Activated CD4-positive, alpha-beta T cell treated with anti-CD3 and anti-CD28 coated beads for 48 hours (primary cell): ENCODE measurements at regions not wholly inside any gene's neighbourhood (a gene's known extent, or its start where the extent isn't known, plus 50 kb on each side); places are given as distances from the start of the nearest gene placed in this dataset.
"Not testable (repeated sequence)": the region's sequence is repeated elsewhere in the genome, so short reads cannot be mapped to it uniquely, and the experiment has no call there.

Experiments used
- DNase-seq: peaks from one replicate; pipeline ENCODE4 v3.0.0-alpha.2; 2020

DNA sequence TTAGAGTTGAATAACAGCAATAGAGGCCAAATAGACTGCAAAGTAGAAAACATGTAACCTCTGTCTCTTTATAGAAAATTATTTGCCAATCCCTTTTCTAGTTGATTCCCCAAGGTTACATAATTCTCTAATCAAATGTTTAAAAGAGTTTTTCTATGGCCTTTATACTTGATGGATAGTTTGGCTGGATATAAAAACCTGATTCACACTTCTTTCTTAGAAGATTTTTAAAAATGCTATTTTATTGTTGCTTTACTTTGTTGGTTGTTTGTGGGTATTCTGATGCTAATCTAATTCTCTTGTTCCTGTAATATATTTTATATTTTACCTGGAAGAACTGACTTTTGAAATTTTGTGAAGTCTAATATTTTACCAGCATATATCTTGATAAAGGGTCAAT, 331.1 kb upstream of the MTPN start:
- no peak for DNase-seq

DNA sequence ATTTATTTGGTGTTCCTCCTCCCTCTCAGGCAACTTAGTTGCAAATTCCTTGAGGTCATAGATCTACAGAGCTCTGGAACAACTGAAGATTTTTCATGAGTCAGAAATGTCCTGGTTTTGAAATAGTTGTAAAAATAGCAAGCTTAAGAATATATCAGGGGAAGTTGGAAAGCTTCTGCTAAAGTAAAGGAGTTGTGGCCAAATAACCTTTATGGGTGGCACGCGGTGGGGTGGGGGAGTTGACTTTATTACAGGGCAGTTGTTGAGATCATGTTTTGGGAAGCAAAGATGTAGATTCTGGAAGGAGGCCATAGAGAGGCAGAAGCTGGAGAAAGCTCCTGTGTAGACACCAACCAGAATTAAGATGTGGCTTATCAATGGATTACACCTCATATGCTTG, 326.0 kb upstream of the MTPN start:
- DNase-seq, result no peak

DNA sequence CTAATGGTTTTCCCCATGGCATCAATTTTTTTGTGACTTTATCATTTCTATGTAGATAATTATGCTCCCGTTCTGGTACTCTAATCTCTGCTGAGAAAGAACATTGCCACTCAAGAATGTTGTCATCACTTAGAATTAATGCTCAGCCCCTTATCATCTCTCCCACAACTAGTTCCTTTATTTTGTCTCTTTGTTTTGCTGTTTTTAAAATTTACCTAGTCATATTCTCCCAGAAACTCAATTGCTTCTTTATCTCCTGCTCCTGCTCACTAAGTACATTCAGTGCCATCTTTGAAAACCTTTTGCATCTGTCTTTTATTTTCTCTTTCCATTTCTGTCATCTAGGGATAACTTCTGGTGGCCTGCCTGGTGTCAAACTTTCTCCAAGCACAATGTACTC, 324.9 kb upstream of the MTPN start:
- no peak for DNase-seq

DNA sequence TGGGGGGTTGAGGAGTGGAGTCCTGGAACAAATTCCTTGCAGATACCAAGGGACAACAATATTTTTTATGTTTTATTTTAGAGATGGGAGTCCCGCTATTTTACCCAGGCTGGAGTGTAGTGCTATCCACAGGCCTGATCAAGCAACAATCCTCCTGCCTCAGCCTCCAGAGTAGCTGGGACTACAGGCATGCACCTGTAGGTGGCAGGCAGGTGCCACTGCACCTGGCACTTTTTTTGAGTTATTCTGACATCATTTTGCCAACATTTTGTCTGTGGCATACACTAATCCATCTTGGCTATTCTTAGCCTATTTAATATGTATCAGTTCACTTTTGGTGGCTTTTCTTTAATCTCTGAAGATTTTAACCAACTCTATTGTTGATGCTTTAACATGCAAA, 317.8 kb upstream of the MTPN start:
- DNase-seq, result no peak

DNA sequence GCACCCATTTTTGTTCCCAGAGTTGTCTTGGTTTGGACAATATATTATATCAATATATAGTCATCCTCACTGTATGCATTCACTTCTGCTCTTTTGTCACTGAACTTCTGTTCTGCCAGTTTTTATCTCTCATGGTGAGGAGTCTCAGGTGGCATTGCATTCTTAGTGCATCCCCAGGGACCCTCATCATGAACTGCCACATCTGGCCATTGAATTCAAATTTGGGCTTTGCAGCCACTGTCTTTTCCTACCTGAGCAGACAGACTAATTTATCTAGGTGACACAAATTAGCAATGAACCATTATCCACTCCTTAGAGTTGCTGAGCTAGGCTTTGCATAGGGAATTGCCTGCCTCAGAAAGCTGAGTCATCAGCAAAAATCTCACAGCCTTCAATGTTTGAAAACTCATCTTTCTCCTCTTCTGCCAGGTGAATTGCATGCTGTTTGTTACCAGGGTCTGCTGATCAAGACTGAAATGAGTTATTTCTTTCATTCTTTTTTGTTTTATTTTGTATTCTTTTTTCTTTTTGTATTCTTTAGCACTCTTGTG, 316.8 kb upstream of the MTPN start:
- no peak for DNase-seq

DNA sequence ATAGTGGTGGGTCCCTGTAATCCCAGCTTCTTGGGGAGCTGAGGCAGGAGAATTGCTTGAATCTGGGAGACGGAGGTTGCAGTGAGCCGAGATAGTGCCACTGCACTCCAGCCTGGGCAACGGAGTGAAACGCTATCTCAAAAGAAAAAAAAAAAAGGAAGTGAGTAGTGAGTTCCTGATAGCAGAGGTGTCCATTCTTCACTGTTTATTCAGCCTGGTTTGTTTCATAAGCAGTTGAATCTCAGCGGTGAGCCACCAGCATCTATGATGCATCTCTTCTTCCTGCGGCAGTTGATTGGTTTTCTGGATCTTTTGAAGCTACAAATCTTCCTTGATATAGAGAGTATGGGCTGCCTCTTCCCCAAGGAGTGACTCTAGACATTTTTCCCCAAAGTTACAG, 316.1 kb upstream of the MTPN start:
- no peak for DNase-seq

DNA sequence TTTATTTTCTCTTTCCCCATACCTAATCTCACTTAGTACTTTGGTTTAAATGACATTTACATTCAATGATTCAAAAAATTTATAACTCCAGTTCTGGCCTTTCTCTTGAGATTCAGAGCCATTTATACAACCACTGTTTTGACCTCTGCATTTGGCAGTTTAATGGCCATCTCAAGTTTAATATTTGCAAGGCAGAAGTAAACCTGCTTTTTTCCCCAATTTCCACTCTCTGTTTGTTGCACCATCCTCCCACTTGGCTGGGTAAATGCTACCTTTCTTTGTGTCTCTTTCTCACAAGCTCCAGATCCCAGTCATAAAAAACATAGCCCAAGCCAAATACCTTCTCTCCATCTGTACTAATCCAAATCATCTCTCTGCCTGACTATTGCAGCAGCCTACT, 315.2 kb upstream of the MTPN start:
- DNase-seq, result no peak

DNA sequence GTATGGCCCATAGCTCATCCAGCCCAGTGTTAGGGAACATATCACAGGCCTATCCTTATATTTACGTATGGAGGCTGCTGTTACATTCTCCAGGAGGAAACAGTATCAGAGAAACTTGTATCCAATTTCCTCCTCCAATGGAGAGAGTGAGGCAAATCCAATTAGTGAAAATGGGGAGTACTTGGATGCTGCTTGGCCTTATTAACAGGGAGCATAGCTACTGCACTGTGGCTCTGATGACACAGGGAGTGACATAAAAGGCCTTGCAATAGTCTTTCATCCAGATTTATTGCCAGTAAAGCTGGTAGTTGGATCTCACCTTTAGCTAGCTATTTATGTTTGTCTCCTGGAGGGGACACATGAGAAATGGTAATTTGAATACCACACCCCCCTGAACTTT, 313.2 kb upstream of the MTPN start:
- DNase-seq, result no peak

DNA sequence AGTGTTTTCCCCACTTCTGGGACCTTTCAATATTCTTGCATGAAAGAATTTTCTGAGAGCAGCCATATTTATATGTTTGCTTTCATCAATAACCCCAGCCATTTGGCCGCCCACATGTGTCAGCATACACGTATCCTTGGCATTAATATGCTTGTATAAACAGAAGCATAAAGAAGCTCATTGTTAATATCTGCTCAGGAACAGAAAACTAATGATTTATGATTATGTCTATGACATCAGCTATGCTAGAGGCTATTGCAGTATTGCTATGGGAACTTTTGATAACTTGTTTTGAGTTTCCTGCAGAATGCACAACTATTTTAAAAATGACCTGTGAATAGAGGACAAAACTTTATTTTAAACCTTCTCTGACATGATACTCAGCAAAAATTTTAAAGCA, 300.9 kb upstream of the MTPN start:
- no peak for DNase-seq

DNA sequence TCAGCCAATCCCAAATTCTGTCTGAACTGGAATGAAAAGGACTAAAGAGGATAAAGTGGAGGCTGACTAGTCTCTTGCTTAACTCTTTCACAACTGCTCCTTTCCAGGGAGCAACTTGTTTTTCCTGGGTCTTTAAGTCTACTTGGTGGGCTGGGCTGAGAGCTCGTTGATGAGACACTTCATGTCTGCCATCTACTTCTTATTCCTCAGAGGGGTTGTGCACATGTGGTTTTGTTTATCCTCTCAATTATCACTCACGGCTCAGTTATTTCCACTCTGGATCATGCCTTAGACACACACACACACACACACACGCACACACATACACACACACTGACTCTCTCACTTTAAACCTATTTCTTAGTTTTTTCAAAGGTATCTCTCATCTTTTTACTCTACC, 298.6 kb upstream of the MTPN start:
- DNase-seq, result no peak

DNA sequence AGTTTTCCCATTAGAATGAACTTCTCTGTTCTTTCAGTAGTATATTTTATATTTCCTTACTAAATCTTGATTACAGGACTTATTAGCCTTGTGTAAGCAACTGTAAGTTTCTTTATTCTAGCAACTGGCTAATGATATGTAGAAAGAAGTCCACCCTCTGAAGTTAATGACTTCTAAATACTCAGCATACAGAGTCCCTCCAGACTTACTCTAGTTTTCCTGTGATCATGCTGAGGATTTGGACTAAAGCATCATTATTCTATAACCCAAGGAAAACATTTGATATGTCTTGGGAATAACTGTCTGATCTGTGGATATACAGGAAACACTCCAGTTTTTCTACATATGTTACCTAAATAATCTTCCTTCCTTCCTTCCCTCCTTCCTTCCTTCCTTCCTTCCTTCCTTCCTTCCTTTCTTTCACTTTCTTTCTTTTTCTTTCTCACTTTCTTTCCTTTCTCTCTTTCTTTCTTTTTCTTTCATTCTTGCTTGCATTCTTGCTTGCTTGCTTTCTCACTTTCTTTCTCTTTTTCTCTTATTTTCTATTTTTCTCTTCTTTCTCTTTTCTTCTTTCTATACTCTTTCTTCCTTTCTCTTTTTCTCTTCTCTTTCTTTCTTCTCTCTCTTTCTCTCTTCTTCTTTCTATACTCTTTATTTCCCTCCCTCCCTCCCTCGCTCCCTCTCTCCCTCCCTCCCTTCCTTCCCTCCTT, 297.6 kb upstream of the MTPN start:
- DNase-seq, result no peak

DNA sequence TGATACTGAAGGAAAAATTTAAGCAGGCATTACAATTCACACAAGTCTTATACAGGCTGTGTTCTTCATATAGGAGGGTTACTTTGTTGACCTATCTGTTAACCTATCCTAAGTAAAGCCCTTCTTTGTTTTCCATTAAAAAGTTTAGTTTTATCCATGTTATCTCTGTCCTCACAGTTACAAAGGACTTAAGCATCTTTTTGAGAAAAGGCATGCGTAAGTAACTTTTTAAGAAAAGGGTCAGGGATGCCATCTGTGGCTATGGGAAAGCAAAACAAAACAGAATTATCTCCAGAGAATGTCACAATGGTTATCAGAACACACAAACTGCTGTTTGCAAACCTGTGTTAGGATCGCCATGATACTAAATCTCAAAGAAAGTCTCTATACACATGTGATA, 295.8 kb upstream of the MTPN start:
- no peak for DNase-seq

DNA sequence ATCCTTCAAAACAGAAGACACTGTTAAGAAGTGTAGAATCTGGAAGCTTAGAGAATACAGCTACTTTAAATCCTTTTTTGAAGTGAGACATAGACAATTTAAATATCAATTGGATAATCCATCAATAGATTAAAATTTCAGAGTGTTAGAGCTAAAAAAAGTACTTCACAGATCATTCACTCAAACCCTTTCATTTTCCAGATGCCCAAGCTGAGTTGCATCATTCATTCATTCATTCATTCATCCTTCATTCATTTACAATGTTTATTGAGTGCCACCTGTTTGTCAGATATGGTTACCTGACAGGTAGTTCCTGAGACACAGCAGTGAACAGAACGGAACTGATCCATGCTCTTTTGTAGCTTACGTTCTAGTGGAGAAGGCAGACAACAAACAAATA, 290.7 kb upstream of the MTPN start:
- no peak for DNase-seq

DNA sequence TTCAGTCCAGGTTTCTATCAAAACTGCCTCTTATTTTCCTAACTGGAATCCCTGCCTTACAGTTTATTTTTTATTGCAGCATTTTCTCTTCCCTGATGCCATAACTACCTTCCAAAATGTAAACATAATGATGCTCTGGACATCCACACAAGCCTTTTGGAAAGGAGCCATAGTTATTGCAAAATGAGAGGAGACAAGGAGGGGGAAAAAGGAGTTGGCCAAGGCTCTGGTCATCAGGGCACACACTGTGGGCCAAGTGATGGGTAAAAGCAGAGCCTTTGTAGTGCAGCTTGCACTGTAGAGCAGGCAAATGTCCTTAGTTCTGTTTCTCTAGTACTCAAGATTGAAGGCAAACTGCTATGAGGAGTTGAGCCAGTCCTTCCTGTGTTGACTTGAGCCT, 289.3 kb upstream of the MTPN start:
- no peak for DNase-seq

DNA sequence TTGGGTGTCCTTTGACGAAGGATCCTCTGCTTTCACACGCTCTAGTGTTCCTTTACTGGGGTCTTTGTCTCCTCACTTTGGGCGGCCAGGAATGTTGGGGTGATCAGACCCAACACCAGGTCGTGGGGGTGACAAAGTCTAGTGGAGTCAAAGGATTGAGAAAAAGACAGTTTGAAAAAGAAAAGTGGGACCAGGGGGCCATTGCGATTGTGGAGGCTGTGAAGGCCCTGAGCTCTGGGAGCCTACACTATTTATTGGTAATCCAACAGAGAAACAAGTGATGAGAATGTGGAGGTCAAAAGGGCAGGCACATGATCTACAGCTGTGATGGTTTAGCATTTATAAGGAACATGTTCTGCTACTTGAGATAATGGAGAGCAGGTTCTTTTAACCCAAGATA, 287.1 kb upstream of the MTPN start:
- not testable (repeated sequence) for DNase-seq

DNA sequence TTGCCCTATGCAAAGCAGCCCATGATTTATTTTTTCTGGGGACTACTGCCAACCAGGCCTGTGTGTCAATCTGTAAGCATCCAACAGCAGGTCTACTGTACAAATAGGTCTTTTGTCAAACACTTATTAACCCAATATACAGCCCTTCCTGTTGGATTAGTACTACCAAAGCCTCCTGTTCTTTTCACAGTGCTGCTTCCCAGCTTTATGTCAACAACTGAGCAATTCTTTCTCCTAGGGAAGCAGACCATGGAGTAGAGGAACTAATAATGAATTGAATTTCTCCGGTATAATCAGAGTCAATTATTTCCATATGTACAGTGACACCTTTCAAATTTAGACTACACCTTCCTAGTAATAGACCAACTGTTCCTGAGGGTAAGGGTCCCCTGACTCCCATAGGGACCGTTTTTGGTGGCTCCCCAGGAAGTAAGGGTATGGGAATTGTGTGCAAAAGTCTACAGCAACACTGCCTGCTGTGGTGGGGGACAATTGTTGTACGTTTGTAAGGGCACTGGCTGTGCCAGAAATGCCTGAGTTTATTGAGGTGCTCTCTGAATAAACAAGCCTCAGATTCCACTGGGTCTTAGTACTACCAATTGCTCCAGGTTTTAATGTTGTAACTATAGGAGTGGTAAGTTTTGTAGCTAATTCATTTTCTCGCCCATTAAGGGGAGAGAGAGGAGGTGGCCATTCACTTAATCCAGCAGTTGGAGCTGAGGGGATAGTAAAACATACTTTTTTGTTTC, 286.1 kb upstream of the MTPN start:
- not testable (repeated sequence) for DNase-seq

DNA sequence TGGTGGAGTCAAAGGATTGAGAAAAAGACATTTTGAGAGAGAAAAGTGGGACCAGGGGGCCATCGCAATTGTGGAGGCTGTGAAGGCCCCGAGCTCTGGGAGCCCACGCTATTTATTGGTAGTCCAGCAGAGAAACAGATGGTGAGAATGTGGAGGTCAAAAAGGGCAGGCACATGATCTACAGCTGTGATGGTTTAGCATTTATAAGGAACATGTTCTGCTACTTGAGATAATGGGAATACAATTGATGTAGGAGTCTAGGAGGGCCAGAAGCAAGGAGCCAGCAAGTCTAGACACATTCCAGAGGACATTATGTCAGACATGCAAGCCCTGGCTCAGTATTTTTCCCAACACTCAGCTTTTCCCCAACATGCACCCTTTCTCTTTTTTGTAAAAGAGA, 283.4 kb upstream of the MTPN start:
- not testable (repeated sequence) for DNase-seq

DNA sequence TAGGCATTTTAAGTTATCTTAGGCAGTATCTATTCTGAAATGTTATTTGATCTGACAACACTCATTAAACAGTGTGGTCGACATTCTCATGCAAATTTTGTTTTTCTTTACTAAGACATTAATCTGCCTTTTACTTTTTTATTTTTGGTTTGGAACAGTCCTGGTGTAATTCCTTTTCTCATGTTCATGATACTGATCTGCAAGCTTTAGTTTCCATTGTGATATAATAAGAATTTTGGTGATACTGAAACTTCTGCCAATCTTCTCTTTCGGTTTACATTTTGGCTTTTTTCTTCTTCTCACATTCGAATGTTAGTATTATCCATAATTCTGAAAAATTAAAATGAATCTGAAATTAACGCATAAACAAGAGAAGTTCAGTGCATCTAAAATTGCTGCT, 281.9 kb upstream of the MTPN start:
- no peak for DNase-seq

DNA sequence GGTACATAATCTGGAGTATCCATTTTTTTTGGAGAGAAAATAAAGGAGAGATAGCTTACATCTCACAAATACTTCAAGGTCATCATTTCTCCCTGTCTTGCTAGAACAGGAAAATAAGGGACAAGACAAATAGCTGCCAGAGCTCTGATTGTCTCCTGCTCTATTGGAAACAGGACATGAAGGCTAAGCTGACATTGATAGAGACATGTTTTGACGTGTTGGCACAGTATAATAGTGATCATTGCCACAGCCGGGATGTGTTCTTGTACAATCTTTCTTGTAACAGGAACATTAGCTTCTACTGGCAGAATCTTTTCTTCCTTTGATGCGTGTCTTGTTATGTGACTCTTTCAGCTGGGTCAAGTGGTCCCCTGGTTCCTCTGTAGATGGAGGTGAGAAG, 279.3 kb upstream of the MTPN start:
- no peak for DNase-seq

DNA sequence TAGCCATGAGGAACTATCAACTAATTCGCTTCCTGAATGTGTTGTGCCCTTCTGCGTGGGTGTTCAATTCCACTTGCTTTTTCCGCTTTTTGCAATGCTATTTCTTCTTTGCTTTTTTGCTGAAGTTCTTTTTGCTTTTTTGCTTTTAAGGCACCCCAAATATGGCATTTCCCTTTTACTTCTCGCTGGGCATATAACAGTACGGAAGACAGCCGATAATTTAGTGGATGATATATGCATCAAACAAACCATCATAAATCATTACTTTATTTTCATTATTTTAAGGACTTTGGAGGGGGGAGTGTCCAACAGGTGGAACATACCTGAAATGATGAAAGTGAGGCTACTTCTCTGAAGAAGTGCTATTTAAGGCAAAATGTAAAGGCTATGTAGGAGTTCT, 277.0 kb upstream of the MTPN start:
- no peak for DNase-seq

DNA sequence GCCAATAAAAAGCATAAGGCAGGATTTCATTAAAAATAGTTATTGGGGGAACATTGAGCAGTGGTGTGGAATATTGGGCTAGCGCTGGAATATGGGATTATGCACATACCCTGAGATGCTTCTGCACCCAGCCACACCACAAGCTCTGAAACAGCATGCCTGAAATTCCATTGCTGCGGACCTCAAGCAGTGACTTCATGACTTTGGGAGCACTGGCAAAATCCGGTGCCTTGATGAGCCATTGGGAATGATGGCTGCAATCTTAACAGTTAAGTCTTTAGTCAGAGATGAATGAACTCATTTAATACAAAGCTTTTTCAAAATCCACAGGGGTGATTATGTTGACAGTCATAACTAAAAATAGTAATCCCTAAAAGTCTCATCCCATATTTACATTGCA, 274.7 kb upstream of the MTPN start:
- no peak for DNase-seq

DNA sequence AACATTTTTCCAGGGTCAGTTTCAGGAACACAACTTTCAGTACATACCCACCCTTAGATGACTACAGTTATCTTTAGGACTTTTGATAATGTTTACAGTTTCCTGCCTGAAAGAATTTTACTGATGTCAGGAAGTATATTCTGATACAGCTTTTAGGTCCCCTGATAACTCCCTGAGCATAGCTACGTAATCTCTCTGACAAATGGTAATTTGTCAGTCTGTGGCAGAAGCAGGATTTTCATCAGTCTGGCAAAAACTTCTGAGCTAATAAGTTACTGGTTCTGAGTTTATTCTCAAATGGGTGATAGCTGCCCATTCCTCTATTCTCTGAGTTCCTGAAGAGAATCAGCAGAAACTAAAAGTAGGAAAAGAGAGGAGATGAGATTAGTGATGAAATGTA, 270.1 kb upstream of the MTPN start:
- DNase-seq, result no peak

DNA sequence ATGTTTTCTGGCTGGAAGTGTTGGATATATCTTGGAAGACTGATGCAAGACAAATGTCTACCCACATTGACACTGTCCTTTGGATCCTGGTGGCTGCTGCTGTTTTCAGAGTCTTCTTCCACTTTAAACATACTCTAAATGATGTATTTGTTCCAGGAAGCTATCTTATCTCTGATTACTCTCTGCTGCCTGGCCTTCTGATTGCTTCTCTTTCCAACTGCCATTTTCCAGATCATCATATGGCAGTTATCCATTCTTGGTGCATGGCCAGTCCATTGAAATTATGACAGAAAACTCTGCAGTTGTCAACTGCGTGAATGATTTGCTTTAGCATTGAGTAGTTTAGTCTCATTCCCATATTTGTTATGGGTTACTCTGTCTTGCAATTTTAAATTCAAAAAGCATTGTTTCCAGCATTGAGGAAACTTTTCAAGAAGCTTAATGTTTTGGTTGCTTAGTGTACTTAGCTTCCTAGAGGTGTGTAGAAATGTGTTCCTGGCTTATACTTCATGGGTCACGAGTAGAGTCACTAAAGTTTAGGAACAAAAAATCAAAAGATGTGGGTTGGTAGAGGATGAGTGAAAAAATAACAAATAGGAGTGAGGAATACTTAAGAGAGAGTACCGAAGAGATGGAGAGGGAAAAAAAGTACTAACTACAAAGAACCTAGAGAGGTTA, 268.3 kb upstream of the MTPN start:
- DNase-seq, result no peak

DNA sequence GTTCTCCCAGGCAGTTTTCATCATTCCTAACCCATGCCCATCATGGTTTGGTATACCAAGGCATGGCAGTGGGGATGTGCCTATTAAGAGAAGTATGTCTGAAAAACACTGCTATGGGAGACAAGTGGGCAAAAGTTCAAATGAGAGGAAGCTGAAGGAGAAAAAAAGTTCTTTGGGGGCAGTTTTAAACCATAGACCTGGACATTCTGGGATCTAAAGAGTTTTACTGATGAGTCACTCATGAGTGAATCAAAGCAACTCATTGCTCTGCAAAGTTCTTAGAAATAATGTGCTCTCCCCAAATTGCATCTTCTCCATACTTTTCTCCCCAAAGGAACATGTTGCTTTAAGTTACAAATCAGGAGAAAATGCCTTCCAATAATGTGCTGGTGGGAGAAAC, 256.9 kb upstream of the MTPN start:
- DNase-seq, result no peak
